ENCODE measurements at regions not wholly inside any gene's neighbourhood (a gene's known extent, or its start where the extent isn't known, plus 50 kb on each side); places are given as distances from the start of the nearest gene placed in this dataset.
"Not testable (repeated sequence)": the region's sequence is repeated elsewhere in the genome, so short reads cannot be mapped to it uniquely, and the experiment has no call there.

- peaks cover 8% of the 10 kb centered on the region for H3K9me3 Mint-ChIP-seq (ENCODE audit: insufficient read depth)
- Histone ChIP-seq H4K20me1 (ENCODE audit: control insufficient read depth, insufficient read depth, low read length, poor library complexity, severe bottlenecking) (no peaks in the 10 kb centered on the region), H3K27ac (ENCODE audit: low read length in 2 of 2) (no peak overlapping the region), H2AFZ (ENCODE audit: insufficient read depth, low read depth, low read length, poor library complexity, severe bottlenecking) (no peak overlapping the region), H3K9ac (ENCODE audit: low read length) (no peak overlapping the region), H3K27me3 (replicated peaks in 1 of 4; ENCODE audit: control extremely low read depth in 1 of 4, control insufficient read depth in 3 of 4, insufficient read depth in 4 of 4, low read length in 3 of 4) (no peaks in the 10 kb centered on the region), H3K4me3 (ENCODE audit: control extremely low read depth in 1 of 5, extremely low read depth in 1 of 5, insufficient read depth in 1 of 5, low read depth in 2 of 5, low read length in 4 of 5) (no peak overlapping the region), H3K36me3 (replicated peaks in 1 of 2; ENCODE audit: control extremely low read depth in 1 of 2, control insufficient read depth in 1 of 2, extremely low read depth in 1 of 2, insufficient read depth in 2 of 2, low read length in 1 of 2) (no peaks in the 10 kb centered on the region), H3K9me3 (ENCODE audit: control extremely low read depth in 1 of 3, control insufficient read depth in 2 of 3, insufficient read depth in 1 of 3, low read length in 2 of 3) (peaks cover 0 to 15% (median 8%) of the 10 kb centered on the region in 3 donors), H3K4me1 (ENCODE audit: control insufficient read depth in 2 of 2, insufficient read depth in 2 of 2, low read length in 2 of 2) (no peaks in the 10 kb centered on the region), H3K79me2 (ENCODE audit: control insufficient read depth, insufficient read depth, low read length) (no peaks in the 10 kb centered on the region), H3K4me2 (replicated peaks; ENCODE audit: low read depth, low read length, poor library complexity, severe bottlenecking) (no peak overlapping the region)
- no peak overlapping the region for H3K4me3 Mint-ChIP-seq
- no peak for DNase-seq
- TF ChIP-seq CTCF (IDR thresholded peaks at IDR 0.05) (no peak), EZH2 (IDR thresholded peaks at IDR 0.05; ENCODE audit: borderline replicate concordance, insufficient read depth, low read depth, low read length, poor library complexity, severe bottlenecking) (no peak)
- intact Hi-C loops (cut with micrococcal nuclease), result no loop called here
- no peaks in the 10 kb centered on the region for H3K4me1 Mint-ChIP-seq
- H3K27me3 Mint-ChIP-seq, result no peaks in the 10 kb centered on the region
- POLR2A ChIA-PET, result no interaction called here
- H3K27ac Mint-ChIP-seq, result no peak overlapping the region
- ATAC-seq (ENCODE audit: low read depth), result no peak
- no CpG with 5 or more reads among the region's 1 CpG for WGBS (ENCODE audit: insufficient coverage)
- CTCF ChIA-PET, result no interaction called here
These were observed 75.5 kb upstream of the RIMS1 start for GRCh38 chr6:71810880-71811279.

GRCh38 chr6:71822625-71823024 is 63.7 kb upstream of the RIMS1 start:
- no peaks in the 10 kb centered on the region for H3K79me2 ChIP-seq (ENCODE audit: control insufficient read depth, insufficient read depth, low read length)
- H3K4me1 Mint-ChIP-seq, result no peaks in the 10 kb centered on the region
- WGBS (ENCODE audit: insufficient coverage), result no CpG with 5 or more reads among the region's 2 CpGs
- POLR2A ChIA-PET, result no interaction called here
- intact Hi-C loops (cut with micrococcal nuclease), result no loop called here
- H3K9ac ChIP-seq (ENCODE audit: low read length), result no peak overlapping the region
- DNase-seq, result no peak
- H3K9me3 Mint-ChIP-seq (ENCODE audit: insufficient read depth), result peaks cover 5% of the 10 kb centered on the region
- H3K36me3 ChIP-seq (replicated peaks in 1 of 2; ENCODE audit: control extremely low read depth in 1 of 2, control insufficient read depth in 1 of 2, extremely low read depth in 1 of 2, insufficient read depth in 2 of 2, low read length in 1 of 2), result no peaks in the 10 kb centered on the region
- no peak overlapping the region for H3K27ac ChIP-seq (ENCODE audit: low read length in 2 of 2)
- no peak overlapping the region for H2AFZ ChIP-seq (ENCODE audit: insufficient read depth, low read depth, low read length, poor library complexity, severe bottlenecking)
- H3K4me3 Mint-ChIP-seq, result no peak overlapping the region
- no peak overlapping the region for H3K4me2 ChIP-seq (replicated peaks; ENCODE audit: low read depth, low read length, poor library complexity, severe bottlenecking)
- no peak for ATAC-seq (ENCODE audit: low read depth)
- no peak overlapping the region for H3K27ac Mint-ChIP-seq
- no peaks in the 10 kb centered on the region for H3K9me3 ChIP-seq (ENCODE audit: control extremely low read depth in 1 of 3, control insufficient read depth in 2 of 3, insufficient read depth in 1 of 3, low read length in 2 of 3)
- H3K4me3 ChIP-seq (ENCODE audit: control extremely low read depth in 1 of 5, extremely low read depth in 1 of 5, insufficient read depth in 1 of 5, low read depth in 2 of 5, low read length in 4 of 5), result no peak overlapping the region
- CTCF ChIA-PET, result no interaction called here
- no peaks in the 10 kb centered on the region for H3K27me3 Mint-ChIP-seq
- no peak for TF ChIP-seq CTCF (IDR thresholded peaks at IDR 0.05)
- TF ChIP-seq EZH2 (IDR thresholded peaks at IDR 0.05; ENCODE audit: borderline replicate concordance, insufficient read depth, low read depth, low read length, poor library complexity, severe bottlenecking), result no peak
- no peaks in the 10 kb centered on the region for H3K27me3 ChIP-seq (replicated peaks in 1 of 4; ENCODE audit: control extremely low read depth in 1 of 4, control insufficient read depth in 3 of 4, insufficient read depth in 4 of 4, low read length in 3 of 4)
- H3K4me1 ChIP-seq (ENCODE audit: control insufficient read depth in 2 of 2, insufficient read depth in 2 of 2, low read length in 2 of 2), result no peaks in the 10 kb centered on the region
- no peaks in the 10 kb centered on the region for H4K20me1 ChIP-seq (ENCODE audit: control insufficient read depth, insufficient read depth, low read length, poor library complexity, severe bottlenecking)

GRCh38 chr6:71832110-71832764 is 54.1 kb upstream of the RIMS1 start:
- H3K4me1 ChIP-seq (ENCODE audit: control insufficient read depth in 2 of 2, insufficient read depth in 2 of 2, low read length in 2 of 2); H3K36me3 ChIP-seq (replicated peaks in 1 of 2; ENCODE audit: control extremely low read depth in 1 of 2, control insufficient read depth in 1 of 2, extremely low read depth in 1 of 2, insufficient read depth in 2 of 2, low read length in 1 of 2); H3K4me3 ChIP-seq (ENCODE audit: control extremely low read depth in 1 of 5, extremely low read depth in 1 of 5, insufficient read depth in 1 of 5, low read depth in 2 of 5, low read length in 4 of 5); H3K27ac Mint-ChIP-seq; H3K4me3 Mint-ChIP-seq; H3K9me3 ChIP-seq (ENCODE audit: control extremely low read depth in 1 of 3, control insufficient read depth in 2 of 3, insufficient read depth in 1 of 3, low read length in 2 of 3); ATAC-seq (ENCODE audit: low read depth); H3K27me3 ChIP-seq (replicated peaks in 1 of 4; ENCODE audit: control extremely low read depth in 1 of 4, control insufficient read depth in 3 of 4, insufficient read depth in 4 of 4, low read length in 3 of 4); H3K79me2 ChIP-seq (ENCODE audit: control insufficient read depth, insufficient read depth, low read length); H3K9ac ChIP-seq (ENCODE audit: low read length); H4K20me1 ChIP-seq (ENCODE audit: control insufficient read depth, insufficient read depth, low read length, poor library complexity, severe bottlenecking); H3K4me2 ChIP-seq (replicated peaks; ENCODE audit: low read depth, low read length, poor library complexity, severe bottlenecking); H3K9me3 Mint-ChIP-seq (ENCODE audit: insufficient read depth); H2AFZ ChIP-seq (ENCODE audit: insufficient read depth, low read depth, low read length, poor library complexity, severe bottlenecking); CTCF ChIA-PET; intact Hi-C loops (cut with micrococcal nuclease); DNase-seq; POLR2A ChIA-PET; H3K4me1 Mint-ChIP-seq; H3K27ac ChIP-seq (ENCODE audit: low read length in 2 of 2); H3K27me3 Mint-ChIP-seq: not testable (repeated sequence)
- WGBS (ENCODE audit: insufficient coverage), result 86% methylated on average over 10 of the region's 25 CpGs
